ENCODE measurements at regions not wholly inside any gene's neighbourhood (a gene's known extent, or its start where the extent isn't known, plus 50 kb on each side); places are given as distances from the start of the nearest gene placed in this dataset.
"Not testable (repeated sequence)": the region's sequence is repeated elsewhere in the genome, so short reads cannot be mapped to it uniquely, and the experiment has no call there.

DNA sequence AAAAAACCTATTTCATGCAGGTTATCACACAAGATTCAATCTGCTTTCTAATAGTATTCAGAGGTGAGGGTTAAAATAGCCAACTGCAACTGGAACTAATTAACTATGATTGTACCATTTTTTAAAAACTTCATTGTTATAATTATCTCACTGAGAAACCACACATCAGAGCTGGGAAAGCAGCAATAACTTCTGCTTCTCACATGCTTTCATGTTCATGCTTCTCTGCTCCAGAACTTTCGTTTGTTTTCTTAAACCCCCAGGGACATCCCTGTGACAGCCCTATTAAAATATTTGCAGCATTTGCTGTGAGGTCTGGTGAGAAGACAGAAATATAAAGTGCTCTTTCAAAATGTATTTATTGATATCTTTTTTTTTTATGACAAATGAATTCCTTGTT lies 389.0 kb upstream of the SORCS1 start:
- DNase-seq: peak; percentile 78

DNA sequence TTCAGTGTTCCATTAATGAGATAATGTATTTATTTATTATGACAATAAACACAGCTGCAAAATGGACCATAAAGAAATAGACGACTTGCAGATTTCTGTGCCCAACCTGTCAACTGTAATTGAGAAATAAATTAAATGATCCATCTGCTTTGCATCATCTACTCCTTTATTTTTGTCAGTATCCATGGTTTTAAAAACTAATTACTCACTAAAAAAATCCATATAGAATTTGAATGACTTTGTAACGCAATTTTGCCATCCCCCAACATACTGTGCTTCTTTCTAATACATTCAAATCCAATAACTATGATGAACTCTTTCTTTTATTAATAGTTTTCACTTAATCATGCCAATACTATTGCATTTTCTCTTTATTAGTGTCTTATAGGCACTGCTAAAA lies 388.5 kb upstream of the SORCS1 start:
- no peak for DNase-seq

DNA sequence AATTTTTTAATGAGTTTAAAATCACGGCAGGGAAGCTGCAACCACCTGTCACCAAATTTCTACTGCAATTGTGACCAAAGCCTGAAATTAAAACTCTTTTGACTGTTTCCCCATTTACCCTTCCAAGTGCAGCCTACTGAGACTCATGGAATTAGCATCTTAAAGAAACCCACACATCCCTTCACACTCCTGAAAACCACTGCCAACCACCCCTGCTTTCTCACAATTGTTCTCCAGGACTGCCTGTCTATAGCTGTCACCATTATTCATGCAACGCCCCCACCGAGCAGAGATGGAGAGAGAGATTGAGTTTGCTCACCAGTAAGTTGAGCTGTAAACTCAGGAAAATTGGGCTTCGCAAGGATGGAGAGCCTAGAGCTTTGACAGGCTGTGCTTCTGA lies 383.8 kb upstream of the SORCS1 start:
- DNase-seq: no peak

DNA sequence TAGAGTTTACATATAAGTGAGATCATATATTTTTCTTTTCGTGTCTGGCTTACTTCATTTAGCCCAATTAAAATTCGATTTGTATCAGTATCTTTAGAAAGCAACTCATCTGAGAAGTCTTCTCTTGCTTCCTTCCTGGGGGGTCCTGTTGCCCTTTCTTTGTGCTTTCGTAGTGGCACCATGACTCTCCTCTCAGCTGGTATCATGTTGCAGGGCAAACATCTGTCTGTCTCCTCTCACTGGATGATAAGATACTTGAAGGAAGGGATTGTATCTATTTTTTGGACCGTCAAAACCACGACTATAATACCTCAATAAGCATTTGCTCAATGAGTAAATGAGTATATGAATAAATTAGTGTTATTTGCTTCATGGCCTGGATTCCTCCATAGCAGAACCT lies 382.5 kb upstream of the SORCS1 start:
- DNase-seq: no peak

DNA sequence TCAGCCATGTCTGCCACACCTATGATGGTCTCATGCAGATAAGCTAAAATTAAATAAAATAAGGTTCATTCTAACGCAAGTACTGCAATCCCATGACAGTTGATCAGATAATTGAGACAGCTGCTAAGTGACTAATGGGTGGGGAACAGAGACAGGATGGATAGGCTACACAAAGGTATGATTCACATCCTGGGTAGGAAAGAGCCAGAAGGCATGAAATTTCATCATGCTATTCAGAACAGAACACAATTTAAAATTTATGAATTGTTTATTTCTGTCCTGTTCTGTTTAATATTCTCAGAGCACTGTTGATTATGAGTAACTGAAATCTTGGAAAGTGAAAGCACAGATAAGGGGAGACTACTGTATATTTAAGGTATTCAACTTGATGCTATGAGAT lies 381.8 kb upstream of the SORCS1 start:
- DNase-seq: peak; percentile 71

DNA sequence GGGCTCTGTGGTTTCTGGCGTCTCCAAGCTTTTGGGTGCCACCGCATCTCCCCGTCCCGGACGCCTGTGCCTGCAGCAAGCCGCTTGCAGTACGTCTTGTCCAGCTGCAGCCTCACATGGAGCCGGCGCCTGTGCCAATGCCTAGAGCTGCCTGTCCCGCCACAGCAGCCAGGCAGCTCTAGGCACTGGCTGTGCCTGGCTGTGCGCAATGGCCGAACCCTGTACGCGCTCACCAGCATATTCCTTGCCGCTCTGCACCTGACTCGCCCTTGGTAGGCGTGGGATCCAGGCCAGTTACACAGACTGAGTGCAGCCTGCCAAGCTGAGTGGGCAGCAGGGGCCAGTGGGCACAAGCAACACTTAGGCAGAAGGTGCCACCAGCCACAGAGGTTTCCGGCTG lies 381.2 kb upstream of the SORCS1 start:
- no peak for DNase-seq

DNA sequence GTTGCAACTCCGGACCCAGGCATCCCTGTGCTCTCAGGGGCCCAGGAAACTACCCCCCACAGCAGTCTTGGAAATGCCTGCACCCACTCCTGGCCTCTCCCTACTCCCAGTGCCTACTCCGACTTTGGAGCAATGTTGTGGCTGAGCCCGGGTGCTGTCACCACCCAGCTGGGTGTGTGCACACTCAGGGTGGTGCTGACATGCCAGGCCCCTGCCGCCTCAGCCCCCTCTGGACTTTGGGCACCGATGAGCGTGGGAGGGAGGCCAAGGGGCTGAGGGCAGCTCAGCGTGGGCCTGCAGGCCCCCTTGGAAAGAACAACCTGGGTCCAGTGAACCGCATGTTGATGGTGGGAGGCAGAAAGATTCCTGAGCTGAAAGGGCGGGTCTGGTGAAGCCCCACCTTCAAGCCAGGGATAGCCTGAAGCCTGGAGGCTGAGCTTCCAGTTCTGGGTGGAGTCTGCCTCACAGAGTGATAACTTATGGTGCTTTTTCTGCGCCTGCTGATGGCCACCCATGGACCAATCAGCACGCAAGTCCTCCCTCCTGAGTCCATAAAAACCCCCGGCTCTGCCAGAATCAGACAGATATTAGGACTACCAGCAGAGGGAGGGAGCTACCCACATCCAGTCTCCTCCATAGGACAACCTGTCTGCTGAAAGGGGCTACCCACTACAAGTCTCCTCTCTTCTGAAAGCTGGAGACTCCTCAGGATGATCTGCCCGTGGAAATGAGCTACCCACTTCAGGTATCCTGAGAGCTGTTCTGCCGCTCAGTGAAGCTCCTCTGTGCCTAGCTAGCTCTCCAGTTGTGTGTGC lies 380.4 kb upstream of the SORCS1 start:
- DNase-seq: no peak

DNA sequence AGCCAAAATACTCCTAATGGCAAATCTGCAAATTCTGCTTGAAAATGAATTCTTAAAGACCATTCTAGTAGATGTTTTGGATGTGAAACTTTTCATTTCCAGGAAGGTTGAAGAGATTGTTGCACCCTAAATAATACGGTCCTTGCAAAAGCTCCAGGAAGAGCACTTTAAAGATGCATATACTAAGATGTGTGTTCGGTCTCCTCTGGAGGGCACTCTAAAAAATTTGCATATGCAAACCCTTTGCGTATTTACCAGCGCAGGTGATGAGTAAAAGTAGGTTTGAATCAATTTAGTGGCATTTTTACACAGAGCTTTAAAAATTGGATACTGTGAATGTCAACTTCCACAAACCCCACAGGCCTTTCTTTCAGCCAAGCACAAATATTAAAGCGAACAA lies 378.1 kb upstream of the SORCS1 start:
- no peak for DNase-seq

DNA sequence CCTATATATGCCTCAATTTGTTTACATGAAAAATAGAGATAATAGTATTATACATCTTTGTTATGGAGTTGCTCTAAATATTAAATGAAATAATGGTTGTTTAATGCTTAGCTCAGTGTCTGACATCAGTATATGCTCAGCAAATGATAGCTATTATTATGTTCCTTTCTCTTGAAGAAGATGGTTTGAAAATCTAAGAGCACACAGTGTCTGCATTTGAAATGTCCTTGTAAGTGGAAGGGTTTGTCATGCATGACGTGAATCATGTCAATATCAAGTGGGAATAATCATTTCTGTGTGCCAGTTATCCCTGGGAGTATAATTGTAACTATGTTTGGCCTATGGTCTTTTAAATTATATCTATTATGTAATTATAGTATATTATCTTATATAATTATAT lies 377.5 kb upstream of the SORCS1 start:
- no peak for DNase-seq

DNA sequence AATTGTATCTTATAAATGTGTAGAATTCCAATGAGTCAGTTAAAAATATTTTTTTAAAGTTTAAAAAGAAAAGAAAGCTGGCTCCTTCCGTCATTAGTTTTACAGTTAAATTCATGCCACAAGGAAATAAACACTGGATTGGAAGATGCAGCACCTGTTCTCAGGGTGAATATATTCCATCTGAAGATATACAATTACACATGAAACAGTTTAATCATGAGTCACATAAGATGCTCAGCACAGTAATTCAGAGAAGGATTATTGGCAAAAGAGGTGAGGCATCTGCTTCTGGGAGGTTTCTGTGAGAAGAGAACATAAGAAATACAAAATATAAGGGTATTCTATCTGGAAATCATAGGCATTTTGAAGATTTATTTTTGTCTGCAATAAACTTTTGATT lies 376.5 kb upstream of the SORCS1 start:
- no peak for DNase-seq

DNA sequence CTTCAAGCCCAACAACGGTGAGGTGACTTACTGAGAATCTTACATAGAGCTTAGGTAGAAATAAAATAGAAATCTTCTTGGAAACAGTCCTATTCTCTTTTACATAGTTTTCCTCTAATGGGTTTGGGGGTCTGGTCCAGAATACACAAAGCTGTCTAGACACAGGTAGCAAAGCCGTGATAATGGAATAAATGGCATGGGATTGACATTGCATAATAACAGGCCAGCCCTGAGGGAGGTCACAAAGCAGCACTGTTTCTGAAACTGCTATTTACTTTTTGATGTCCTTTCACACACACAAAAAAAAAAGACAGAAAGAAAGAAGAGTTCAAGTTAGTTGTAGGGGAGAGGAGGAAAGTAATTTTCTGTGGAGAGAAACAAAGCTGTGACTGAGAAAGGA lies 364.8 kb upstream of the SORCS1 start:
- DNase-seq: no peak

DNA sequence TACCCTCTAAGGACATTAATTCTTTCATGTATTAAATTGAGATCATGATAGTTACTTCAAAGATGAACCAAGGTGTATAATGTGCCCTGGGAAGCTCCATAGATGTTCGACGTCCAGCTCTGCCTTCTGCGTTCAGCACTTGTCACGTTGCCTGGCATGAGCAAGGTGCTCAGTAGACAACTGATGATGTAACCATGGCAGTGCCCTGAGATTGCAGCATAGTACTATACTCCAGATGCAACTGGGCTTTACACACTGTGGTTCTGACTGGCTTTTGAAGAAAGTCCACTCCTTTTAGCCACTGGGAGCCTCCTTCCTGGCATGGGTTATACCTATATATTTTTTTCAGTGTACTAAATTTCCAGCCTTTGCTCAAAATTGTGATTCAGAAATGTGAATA lies 355.8 kb upstream of the SORCS1 start:
- DNase-seq: no peak

DNA sequence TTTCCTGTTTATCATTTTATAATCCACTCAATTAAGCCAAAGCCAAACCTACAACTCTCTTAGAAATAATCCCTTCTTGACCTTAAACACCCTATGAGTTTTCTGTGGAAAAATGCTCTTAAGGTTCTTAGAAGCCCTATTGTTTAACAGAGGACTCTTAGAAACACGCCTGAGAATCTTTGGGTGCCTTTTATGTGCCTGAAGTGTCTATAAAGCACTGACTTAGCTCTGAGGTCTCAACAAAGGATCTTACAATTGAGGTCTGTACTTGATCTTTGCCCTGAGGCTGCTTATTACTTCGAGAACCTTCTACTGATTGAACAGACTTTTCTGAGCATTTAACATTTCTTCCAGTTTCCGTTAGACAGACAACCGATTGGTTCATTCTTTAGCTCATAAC lies 353.3 kb upstream of the SORCS1 start:
- DNase-seq: no peak

DNA sequence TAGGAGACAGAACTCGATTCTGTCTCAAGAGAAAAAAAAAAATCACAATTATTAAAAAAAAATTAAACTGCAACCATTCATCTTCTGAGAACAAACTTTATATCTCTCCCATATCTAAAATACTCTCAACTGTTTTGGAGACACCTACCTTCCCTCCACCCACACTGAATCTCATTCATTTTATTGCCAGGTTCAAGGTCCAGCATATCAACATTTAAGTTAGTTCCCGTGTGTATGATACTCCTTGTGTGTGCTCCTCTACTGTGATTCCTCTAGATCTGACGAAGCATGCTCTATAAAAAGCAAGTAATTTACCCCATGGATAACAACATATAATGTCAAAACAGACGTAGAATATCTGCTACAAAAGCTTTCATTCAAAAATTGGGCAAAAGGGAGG lies 351.8 kb upstream of the SORCS1 start:
- no peak for DNase-seq

DNA sequence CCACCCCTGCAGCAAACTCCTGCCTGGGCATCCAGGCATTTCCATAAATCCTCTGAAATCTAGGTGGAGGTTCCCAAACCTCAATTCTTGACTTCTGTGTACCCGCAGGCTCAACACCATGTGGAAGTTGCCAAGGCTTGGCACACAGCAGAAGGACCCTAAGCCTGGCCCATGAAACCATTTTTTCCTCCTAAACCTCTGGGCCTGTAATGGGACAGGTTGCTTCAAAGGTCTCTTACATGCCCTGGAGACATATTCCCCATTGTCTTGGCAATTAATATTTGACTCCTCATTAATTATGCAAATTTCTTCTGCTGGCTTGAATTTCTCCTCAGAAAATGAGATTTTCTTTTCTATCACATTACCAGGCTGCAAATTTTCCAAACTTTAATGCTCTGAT lies 339.5 kb upstream of the SORCS1 start:
- not testable (repeated sequence) for DNase-seq

DNA sequence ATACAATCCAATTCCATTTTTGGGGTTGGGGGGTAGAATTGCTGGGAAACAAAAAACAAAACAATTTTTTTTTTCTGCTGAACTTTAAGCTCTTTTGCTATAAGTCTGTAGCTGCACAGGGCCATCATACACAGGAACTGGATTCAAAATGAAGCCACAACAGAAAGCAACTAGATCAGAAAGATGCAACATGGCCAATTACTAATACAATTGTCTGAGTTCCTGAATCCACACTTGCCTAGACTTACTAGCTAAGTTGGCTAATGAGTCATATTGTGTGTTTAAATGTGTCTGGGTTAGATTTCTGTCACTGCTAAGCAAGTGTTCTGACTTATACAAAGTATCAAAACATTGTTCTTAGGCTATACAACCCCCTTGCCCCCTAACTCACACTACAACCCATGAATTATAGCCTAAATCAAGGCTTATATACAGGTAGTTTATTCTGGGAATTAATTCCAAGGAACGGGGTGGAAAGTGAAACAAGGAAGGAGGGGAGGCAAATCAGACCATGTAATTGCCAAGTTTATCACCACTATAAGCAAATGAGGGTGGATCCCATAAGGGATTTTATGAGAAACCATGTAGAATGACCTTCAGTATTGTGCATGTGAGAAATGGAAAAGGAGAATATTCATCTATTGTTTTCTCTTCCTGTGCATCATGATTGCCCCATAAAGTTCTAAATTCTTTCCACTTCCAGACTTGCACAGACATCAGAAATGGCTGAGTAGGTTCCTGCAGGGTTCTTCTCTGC lies 337.9 kb upstream of the SORCS1 start:
- DNase-seq: no peak

DNA sequence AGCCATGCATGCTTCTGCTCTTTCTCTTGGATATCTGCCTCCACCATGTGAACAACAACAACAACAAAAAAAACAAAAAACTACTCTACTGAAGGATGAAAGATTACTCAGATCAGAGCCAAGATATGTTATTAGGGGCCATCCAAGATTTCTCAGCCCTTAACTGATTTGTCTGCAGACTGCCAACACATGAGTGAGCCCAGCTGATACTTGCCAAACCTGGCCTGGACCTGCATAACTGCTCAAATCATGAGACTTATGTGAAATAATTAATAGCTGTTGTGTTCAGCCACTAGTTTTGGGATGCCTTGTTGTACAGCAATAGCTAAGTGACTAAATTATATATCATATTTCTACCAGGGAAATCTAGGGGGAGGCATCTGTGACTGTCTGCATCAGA lies 334.5 kb upstream of the SORCS1 start:
- DNase-seq: no peak

DNA sequence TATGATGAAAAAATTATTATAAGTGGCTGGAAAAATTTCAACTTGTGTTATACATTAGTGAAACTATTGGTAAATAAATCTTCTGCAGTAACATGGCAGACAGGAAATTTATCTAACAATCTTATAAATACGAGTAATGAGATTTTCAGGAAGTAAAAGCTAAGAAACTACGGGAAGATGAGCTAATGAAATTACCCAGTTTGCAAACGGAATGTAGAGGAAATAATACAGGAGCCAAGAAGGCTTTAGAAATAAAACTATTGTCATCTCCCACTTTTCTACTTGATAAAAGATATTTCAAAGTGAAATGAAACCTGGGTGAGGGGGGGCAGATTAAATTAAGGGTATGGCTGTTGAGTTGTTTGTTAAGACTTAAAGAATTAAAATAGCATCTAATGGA lies 332.5 kb upstream of the SORCS1 start:
- DNase-seq: no peak

DNA sequence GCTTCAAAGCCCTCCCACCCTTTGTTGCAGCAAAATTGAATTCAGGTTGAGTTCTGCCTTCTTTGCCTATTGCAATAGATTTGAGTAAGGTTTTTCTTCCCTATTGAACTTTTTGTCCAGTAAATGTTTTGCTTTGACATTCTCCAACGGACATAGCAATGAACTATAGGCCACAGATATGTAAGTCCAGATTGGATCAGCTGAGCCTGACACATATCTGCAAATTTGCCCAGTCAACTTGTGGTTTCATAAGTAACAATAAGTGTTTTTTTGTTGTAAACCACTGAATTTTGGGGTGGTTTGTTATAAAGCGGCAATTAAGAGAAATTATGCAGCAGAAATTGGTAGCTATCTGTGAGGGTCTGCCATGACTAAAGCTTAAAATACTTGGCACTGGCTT lies 332.1 kb upstream of the SORCS1 start:
- DNase-seq: peak; percentile 16

DNA sequence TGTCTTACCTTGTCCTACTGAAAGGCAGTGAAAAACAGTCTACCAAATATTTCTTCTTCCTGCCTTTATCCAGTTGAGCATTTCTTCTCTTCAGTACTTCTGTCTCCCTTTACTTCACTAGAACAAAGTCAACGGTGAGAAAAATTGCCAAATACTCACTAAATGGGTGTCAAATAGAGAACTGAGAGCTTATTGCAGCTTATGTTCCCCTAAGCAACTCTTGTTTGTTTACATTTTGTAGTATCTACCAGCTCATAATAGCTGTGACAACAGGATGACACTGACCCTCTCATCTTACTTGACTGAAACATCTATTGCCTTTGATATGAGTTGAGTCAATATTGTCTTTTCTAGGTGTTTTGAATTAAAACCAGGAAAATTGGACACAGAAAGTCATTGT lies 327.9 kb upstream of the SORCS1 start:
- DNase-seq: no peak

DNA sequence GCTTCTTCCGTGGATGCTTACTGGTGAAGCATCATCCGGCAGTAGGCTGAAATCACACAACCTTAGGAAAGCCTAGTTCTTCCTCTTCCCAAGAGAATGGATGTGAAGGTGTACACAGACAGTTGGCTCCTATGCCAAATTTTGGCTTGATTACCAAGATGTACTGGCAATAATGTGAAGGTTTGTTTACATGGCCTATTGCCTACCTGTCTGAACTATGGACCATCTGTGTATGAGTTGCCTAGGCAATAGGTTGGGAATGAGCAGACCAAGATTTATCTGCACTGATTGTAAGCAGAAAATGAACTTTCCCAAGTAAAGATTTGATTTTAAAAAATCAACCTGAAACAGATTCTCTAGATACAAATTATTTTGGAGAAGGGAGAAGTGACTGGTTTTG lies 325.9 kb upstream of the SORCS1 start:
- no peak for DNase-seq

DNA sequence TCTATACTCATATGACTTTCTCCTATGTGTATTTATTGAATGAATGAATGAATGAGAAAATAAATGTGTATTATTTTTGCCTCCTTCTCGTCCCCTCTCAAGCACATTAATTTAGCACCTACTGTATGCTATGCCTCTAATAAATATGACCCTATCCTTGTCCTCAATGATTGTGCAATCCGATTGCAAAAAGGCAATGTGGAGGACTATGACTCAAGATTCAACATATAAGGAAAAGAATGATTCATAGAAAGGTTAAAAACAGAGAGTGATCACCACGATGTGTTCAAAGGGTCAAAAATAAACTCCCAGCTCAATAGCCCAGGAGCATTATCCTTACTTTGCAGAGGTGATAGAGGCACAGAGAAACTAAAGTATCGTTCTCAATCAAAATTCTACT lies 322.8 kb upstream of the SORCS1 start:
- no peak for DNase-seq

DNA sequence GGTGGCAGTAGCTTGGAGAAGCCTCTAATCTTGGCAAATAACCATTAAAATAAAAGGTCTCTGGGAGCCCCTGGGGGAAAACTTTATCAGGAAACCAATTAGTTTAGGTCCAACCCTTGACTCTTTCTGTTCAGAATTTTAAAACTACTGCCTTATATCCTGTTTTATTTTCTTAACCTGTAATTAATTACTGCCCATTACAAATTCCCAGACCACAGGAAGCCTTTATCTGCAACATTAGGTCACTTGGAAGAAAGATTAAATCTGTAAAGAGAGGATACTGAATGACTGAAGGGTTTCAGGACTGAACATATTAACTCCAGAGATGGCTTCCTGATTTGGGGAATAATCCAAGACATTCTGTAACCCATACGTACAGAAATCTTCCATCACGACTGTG lies 320.5 kb upstream of the SORCS1 start:
- DNase-seq: no peak

DNA sequence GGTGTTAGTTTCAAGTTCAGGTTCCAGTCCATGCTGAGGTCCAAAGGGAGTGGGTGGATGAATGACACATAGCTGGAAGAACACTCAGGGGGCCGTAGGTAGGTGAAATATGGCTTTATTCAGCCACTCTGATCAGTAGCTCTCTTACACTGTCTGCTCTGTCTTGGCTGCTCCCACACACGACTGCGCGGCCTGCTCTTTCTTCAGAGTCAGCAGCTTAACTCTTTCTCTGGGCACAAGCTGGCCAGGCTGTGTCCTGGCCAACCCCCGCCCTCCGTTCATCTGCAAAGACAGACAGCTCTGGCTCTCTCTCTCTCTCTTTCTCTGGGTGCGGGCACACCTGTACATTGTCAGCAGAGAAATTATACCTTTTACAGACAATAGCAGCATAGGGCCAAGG lies 317.4 kb upstream of the SORCS1 start:
- DNase-seq: no peak
